Ovary (tissue), 3 donors: ENCODE measurements at regions not wholly inside any gene's neighbourhood (a gene's known extent, or its start where the extent isn't known, plus 50 kb on each side); places are given as distances from the start of the nearest gene placed in this dataset.

Source experiments
- EP300 ChIP-seq: sonication (generic); formaldehyde crosslinking; IDR thresholded peaks from one replicate; pipeline ENCODE4 v1.6.1; 2017; ENCODE audit warnings: antibody characterized with exemption
- POLR2A ChIP-seq: fragments of 450-650 bp; IDR thresholded peaks from one replicate; pipeline ENCODE4 v1.6.1; 2017; ENCODE audit warnings: antibody characterized with exemption, mild to moderate bottlenecking, moderate library complexity
- TF ChIP-seq, protein P1 (sequence below), 3 donors: fragments of 450-650 bp in 2 of 3; fragments of 200-600 bp in 1 of 3; IDR thresholded peaks; one replicate each; pipeline versions ENCODE4 v1.5.1 to v1.8.0; 2016 to 2022; ENCODE audit warnings: antibody characterized with exemption in 3 of 3, mild to moderate bottlenecking in 1 of 3
- donor health status: DM: no; HTN: no; CAD: no.

DNA sequence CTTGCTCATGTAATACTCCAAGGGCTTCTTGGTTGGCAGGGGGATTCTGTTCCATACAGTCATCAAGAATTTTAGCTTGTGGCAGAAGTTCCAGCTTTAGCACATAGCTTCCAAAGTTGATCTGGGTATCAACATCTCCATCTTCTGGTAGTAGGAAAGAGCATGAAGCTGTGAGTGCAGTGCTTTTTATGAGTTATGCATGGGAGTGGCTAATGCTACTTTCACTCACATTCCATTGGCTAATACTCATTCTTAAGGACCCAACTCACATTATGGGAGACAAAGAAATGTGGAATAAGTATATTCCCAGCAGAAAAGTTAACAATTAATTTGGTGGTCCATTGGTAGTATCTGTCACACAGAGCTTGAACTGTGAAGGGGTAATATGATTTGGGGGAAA, 194.2 kb upstream of the CHD1 start:
- TF ChIP-seq, protein P1, sequence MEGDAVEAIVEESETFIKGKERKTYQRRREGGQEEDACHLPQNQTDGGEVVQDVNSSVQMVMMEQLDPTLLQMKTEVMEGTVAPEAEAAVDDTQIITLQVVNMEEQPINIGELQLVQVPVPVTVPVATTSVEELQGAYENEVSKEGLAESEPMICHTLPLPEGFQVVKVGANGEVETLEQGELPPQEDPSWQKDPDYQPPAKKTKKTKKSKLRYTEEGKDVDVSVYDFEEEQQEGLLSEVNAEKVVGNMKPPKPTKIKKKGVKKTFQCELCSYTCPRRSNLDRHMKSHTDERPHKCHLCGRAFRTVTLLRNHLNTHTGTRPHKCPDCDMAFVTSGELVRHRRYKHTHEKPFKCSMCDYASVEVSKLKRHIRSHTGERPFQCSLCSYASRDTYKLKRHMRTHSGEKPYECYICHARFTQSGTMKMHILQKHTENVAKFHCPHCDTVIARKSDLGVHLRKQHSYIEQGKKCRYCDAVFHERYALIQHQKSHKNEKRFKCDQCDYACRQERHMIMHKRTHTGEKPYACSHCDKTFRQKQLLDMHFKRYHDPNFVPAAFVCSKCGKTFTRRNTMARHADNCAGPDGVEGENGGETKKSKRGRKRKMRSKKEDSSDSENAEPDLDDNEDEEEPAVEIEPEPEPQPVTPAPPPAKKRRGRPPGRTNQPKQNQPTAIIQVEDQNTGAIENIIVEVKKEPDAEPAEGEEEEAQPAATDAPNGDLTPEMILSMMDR (IDR thresholded peaks at IDR 0.05): no peak
- TF ChIP-seq POLR2A: no peak
- no peak for TF ChIP-seq EP300
